Prostate gland (tissue), 2 donors: ENCODE measurements at regions not wholly inside any gene's neighbourhood (a gene's known extent, or its start where the extent isn't known, plus 50 kb on each side); places are given as distances from the start of the nearest gene placed in this dataset.

Experiments
- DNase-seq: peaks from one replicate; pipeline ENCODE4 v3.0.0-alpha.2; 2019; ENCODE audit warnings: low spot score
- H3K27ac ChIP-seq, 2 donors: fragments of 200-600 bp; sonication (generic); 2 replicates each; pipeline ENCODE4 v1.5.1; 2017 to 2019
- H3K27me3 ChIP-seq: fragments of 200-600 bp; sonication (generic); replicated peaks from 2 replicates; pipeline ENCODE4 v1.5.1; 2019; ENCODE audit not compliant: insufficient read depth
- H3K36me3 ChIP-seq, 2 donors: fragments of 200-600 bp; sonication (generic); 1 replicate in 1 of 2; 2 replicates in 1 of 2; pipeline versions ENCODE4 v1.5.1 to v1.8.1; 2017 to 2019
- H3K4me1 ChIP-seq: fragments of 200-600 bp; sonication (generic); replicated peaks from 2 replicates; pipeline ENCODE4 v1.5.1; 2019
- H3K4me3 ChIP-seq, 2 donors: fragments of 200-600 bp; sonication (generic); 2 replicates each; pipeline ENCODE4 v1.5.1; 2017 to 2019
- H3K9me3 ChIP-seq: fragments of 200-600 bp; sonication (generic); 2 replicates; pipeline ENCODE4 v1.5.1; 2017
- POLR2A ChIP-seq: fragments of 450-650 bp; IDR thresholded peaks from one replicate; pipeline ENCODE4 v1.6.1; 2016; ENCODE audit warnings: antibody characterized with exemption, mild to moderate bottlenecking
- POLR2AphosphoS5 ChIP-seq: sonication (generic); formaldehyde crosslinking; IDR thresholded peaks from one replicate; pipeline ENCODE4 v1.6.1; 2017; ENCODE audit warnings: antibody characterized with exemption
- WGBS: methylation state at CpG from one replicate; pipeline ENCODE4 v1.1.5; 2018; 5-methylcytosine and 5-hydroxymethylcytosine counted together
- intact Hi-C: fragments of 100-400 bp; cut with DNase I; formaldehyde crosslinking; loops from one replicate; pipeline ENCODE4 v1.14.2; 2022
- TF ChIP-seq, protein P1 (sequence below), 4 experiments: fragments of 200-600 bp in 2 of 4; fragments of 450-650 bp in 2 of 4; sonication (generic) in 2 of 4; IDR thresholded peaks; 1 replicate in 3 of 4; 2 replicates in 1 of 4; pipeline ENCODE4 v1.5.1; 2016 to 2019; ENCODE audit warnings: antibody characterized with exemption in 4 of 4, mild to moderate bottlenecking in 2 of 4, moderate library complexity in 2 of 4

DNA sequence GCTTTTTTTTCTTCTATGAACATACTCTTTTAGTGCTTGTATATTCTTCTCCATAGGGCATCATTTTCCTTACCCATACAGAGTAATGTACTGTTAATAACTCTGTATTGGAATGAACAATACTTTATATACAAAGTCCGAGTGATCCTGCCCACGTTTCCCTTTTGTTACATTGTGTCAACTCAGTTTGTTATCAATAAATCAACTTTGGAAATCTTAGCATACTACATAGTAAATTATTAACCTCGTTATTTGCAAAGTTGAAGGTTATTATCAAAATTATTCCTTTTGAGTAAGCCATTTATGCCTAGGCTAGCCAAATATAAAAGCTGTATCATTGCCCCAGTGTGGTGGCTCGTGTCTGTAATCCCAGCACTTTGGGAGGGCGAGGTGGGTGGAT, 937.4 kb upstream of the TMPRSS15 start:
- Histone ChIP-seq H3K4me1 (no peaks in the 10 kb centered on the region), H3K27me3 (no peaks in the 10 kb centered on the region), H3K9me3 (no peaks in the 10 kb centered on the region), H3K4me3 (no peak overlapping the region), H3K36me3 (no peaks in the 10 kb centered on the region), H3K27ac (no peak overlapping the region)
- TF ChIP-seq POLR2AphosphoS5 (no peak), POLR2A (no peak)
- TF ChIP-seq, protein P1, sequence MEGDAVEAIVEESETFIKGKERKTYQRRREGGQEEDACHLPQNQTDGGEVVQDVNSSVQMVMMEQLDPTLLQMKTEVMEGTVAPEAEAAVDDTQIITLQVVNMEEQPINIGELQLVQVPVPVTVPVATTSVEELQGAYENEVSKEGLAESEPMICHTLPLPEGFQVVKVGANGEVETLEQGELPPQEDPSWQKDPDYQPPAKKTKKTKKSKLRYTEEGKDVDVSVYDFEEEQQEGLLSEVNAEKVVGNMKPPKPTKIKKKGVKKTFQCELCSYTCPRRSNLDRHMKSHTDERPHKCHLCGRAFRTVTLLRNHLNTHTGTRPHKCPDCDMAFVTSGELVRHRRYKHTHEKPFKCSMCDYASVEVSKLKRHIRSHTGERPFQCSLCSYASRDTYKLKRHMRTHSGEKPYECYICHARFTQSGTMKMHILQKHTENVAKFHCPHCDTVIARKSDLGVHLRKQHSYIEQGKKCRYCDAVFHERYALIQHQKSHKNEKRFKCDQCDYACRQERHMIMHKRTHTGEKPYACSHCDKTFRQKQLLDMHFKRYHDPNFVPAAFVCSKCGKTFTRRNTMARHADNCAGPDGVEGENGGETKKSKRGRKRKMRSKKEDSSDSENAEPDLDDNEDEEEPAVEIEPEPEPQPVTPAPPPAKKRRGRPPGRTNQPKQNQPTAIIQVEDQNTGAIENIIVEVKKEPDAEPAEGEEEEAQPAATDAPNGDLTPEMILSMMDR (IDR thresholded peaks at IDR 0.05) = no peak
- DNase-seq = no peak
- 53% methylated on average over 5 of the region's 5 CpGs for WGBS
- intact Hi-C loops = no loop called here

DNA sequence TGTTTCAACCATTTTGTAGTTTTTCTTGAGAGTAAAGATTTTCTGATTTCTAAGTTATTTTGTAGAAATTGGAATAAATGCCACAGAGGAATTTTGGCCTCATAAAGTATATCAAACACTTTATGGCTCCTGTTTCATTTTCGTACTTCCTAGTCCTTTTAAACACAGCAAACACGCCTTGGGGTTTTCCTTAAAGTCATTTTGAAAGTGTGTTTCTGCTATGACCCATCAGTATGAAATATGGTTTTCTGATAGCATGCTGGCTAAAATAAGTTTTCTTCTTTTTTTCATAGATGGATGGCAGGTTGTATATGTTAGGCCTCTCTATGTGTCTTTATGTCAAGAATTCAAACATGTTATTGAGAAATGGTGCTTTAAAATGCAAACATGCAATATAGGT, 940.1 kb upstream of the TMPRSS15 start:
- DNase-seq = no peak
- WGBS = 19% methylated on average over 2 of the region's 2 CpGs
- Histone ChIP-seq H3K9me3 (no peaks in the 10 kb centered on the region), H3K27me3 (no peaks in the 10 kb centered on the region), H3K36me3 (no peaks in the 10 kb centered on the region), H3K4me3 (no peak overlapping the region), H3K4me1 (no peaks in the 10 kb centered on the region), H3K27ac (no peak overlapping the region)
- intact Hi-C loops = no loop called here
- TF ChIP-seq POLR2A (no peak), POLR2AphosphoS5 (no peak)
- TF ChIP-seq, protein P1 (IDR thresholded peaks at IDR 0.05) = no peak

DNA sequence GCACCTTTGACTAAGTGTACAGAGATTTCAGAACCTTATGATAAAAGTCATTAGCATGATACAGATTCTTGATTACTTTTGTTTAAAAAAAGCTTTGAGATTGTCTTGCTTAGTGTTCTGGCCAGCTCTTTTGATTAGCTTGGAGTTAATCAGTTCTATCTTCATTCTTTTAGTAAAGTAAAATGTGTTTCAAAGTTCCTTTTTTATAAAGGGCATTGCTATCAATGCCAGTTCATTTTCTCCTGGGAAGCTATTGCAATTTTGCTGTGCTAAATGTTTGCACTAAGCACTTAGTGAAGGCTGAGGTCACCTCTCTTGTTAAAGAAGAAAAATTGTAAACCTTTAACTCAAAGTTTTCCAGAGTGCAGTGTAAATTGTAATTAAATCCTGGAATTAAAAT, 946.7 kb upstream of the TMPRSS15 start:
- intact Hi-C loops = no loop called here
- no peak for DNase-seq
- Histone ChIP-seq H3K4me3 (no peak overlapping the region), H3K9me3 (no peaks in the 10 kb centered on the region), H3K36me3 (no peaks in the 10 kb centered on the region), H3K4me1 (no peaks in the 10 kb centered on the region), H3K27ac (no peak overlapping the region), H3K27me3 (no peaks in the 10 kb centered on the region)
- TF ChIP-seq POLR2A (no peak), POLR2AphosphoS5 (no peak)
- TF ChIP-seq, protein P1 (IDR thresholded peaks at IDR 0.05) = no peak

- no peak for DNase-seq
- intact Hi-C loops = no loop called here
- Histone ChIP-seq H3K27ac (no peak overlapping the region), H3K9me3 (no peaks in the 10 kb centered on the region), H3K4me1 (no peaks in the 10 kb centered on the region), H3K36me3 (no peaks in the 10 kb centered on the region), H3K27me3 (no peaks in the 10 kb centered on the region), H3K4me3 (no peak overlapping the region)
- TF ChIP-seq, protein P1 (IDR thresholded peaks at IDR 0.05) = no peak
- TF ChIP-seq POLR2AphosphoS5 = no peak
- TF ChIP-seq POLR2A = no peak
- 39% methylated on average over 2 of the region's 2 CpGs for WGBS
Measured at GRCh38 chr21:19353256-19353655, 949.7 kb upstream of the TMPRSS15 start.

DNA sequence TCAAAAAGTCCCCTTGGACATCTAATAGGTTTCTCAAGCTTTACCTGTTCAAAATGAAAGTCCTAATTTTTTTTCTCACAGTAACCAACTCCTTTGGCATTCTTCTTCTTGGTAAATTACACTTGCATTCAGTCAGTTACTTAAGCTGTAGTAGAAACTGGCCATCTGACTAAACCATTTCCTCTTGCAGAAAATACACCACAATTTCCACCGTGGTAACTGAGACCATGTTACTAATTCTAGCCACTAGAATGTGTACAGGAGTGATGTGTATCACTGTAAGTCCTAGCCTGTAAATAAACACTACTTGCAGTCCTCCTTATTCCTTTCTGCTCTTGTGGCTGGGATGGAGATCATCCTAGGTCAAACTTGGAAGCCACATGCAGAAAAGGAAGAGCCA, 965.4 kb upstream of the TMPRSS15 start:
- Histone ChIP-seq H3K27ac (no peak overlapping the region), H3K36me3 (no peaks in the 10 kb centered on the region), H3K4me1 (no peaks in the 10 kb centered on the region), H3K27me3 (no peaks in the 10 kb centered on the region), H3K4me3 (no peak overlapping the region), H3K9me3 (no peaks in the 10 kb centered on the region)
- intact Hi-C loops = no loop called here
- DNase-seq = no peak
- TF ChIP-seq POLR2A = no peak
- TF ChIP-seq, protein P1 (IDR thresholded peaks at IDR 0.05) = no peak
- no peak for TF ChIP-seq POLR2AphosphoS5
- 65% methylated on average over 1 of the region's 1 CpG for WGBS
